SKM-1 (cell line): ENCODE measurements at regions not wholly inside any gene's neighbourhood (a gene's known extent, or its start where the extent isn't known, plus 50 kb on each side); places are given as distances from the start of the nearest gene placed in this dataset.
"Not testable (repeated sequence)": the region's sequence is repeated elsewhere in the genome, so short reads cannot be mapped to it uniquely, and the experiment has no call there.

Experiments
- DNase-seq: peaks from one replicate; lab custom pipeline; 2025; ENCODE audit not compliant: unreplicated experiment; lab: John Stamatoyannopoulos, UW

DNA sequence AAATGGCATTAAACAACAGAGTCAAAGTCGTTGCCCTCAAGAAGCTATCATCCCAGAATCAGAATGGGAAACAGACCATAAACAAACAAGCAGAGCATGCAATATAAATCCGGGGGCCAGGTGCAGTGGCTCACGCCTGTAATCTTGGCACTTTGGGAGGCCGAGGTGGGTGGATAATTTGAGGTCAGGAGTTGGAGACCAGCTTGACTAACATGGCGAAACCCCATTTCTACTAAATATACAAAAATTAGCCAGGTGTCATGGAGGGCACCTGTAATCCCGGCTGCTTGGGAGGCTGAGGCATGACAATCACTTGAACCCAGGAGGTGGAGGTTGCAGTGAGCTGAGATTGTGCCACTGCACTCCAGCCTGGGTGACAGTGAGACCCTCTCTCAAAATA is 249.8 kb downstream of the CYRIA start:
- not testable (repeated sequence) for DNase-seq

DNA sequence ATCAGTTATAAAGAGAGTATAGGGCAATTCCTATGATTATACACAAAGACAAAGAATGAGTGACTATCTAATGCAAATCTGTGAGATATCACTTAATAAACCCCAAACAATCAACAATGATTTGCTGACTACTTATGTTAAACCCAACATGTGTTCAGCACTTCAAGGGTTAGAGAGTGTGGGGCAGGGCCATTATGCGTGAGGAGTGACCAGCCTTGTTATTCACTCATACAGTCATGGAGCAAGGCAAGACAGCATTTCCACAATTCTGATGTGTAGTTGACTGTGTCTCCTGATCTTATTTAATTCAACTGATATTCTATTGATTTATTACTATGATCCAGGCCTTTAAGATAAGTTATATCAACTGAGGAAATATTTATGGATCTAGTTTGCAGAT is 251.7 kb downstream of the CYRIA start:
- DNase-seq, result no peak

DNA sequence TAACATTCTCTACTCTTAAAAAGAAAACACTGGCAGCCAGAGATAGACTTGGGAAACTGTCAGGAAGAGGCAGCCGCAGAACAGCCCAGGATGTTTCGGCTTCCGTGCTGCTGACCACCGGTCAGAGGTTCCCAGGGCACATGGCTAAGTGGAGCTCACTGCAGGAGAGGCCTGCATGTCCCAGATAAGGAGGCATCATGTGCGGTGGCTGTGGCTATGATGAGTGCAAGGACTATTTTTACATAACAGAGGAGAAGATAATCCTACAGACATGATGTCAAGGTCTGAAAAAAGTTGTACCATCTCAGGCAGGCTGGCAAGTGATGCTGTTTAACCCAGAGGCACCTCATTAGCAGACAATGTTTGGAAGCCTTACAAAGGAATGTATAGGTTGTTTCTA is 252.3 kb downstream of the CYRIA start:
- no peak for DNase-seq

DNA sequence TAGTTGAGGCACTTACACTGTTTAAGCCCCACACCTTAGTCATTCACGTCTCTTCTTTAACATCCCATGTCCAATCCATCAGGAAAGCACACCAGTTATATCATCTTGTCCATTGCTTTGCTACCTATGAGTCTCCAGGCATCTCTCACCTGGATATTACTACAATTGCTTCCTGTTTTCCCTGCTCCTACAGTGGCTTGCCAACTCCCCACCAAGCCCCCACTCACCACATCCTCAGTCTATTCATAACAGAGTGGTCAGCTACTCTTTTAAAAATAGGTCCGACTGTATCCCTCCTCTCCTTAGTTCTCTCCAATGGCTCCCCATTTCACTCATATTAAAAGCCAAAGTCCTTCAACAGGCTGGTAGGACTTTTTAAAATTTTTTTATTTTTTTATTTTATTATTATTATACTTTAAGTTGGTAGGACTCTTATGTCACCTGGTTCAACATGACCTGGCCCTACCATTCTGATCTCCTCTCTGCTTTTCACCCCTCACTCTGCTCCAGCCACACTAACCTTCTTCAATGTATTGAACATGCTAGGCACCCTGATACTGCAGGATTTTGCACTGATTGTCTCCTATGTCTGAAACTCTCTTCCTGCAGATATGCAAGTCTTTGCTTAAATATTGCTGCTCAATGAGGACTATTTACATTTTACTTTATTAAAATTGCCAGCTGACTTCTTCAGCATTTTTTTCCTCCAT is 253.2 kb downstream of the CYRIA start:
- DNase-seq, result no peak

DNA sequence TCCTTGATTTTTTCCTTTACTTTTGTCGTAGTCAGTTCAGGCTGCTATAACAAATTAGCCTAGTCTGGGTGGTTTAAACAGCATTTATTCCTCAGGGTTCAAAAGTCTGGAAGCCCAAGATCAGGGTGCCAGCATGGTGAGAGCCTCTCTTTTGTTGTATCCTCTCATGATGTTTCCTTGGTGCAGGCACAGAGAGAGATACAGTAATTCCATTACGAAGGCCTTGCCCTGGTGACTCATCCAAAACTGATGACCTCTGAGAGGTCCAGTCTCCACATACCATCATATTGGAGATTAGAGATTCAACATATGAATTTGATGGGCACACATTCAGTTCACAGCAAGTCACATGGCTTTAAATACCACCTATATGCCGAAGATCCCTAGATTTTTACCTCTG is 253.8 kb downstream of the CYRIA start:
- DNase-seq, result no peak

DNA sequence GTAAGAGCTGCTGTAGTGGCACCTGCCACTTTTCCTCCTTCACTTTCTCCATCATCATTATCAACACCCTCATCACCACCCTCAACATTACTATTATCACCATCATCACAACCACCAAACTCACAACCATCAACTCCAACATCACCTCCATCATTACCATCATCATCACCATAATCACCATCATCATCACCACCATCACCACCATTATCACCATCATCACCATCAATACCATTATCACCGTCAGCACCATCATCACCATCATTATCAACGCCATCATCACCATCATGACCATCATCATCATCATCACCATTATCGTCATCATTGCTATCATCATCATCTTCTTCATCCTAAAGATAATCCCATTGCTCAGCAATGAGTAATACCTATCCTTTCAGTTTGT is 255.8 kb downstream of the CYRIA start:
- DNase-seq, result no peak

DNA sequence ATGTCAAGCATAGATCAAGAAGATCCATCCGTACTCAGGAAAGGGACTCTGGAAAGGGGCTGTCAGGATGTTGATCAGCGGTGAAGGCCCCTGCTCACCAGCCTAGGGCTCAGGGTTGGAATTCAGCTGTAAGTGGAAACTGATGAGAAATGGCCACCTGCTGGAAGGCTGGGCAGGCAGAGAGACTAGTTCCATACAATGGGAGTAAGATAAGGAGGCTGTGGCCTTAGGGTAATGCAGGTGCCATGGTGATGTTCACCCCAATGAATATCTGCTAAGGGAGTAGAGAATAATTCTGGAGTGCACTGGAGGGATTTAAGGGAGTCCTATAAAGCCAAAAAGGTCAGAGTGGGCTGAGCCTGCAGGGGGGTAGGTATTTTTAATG is 256.6 kb downstream of the CYRIA start:
- DNase-seq, result no peak

DNA sequence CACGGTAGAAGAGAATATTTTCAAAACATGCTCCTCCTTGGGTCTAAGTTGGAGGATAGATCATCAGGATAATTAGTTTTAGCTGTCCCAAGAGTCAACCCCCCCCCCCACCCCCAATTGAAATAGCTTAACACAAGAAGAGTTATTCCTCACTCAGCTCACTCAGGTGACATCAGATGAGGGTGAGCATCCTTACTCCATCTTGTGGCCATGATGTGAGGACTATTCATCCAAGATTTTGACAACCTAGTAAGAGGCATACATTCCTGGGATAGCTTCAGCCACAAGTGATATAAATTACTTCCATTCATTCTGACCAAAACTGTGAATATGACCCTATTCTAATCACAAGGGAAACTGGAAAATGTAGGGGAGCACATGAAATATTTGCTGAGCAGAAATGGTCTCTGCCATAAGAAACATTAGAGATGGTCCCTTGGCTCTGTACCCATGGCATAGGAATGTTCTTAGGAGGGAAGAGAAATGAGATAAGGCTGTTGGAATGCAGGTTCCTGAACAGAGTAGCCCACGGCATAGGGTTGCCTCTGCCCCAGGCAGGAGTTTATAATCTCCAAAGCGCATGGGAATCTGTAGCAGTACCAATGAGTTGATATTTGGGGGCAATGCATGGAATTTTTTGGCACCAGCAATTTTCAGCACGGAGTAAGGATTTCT is 257.2 kb downstream of the CYRIA start:
- no peak for DNase-seq

DNA sequence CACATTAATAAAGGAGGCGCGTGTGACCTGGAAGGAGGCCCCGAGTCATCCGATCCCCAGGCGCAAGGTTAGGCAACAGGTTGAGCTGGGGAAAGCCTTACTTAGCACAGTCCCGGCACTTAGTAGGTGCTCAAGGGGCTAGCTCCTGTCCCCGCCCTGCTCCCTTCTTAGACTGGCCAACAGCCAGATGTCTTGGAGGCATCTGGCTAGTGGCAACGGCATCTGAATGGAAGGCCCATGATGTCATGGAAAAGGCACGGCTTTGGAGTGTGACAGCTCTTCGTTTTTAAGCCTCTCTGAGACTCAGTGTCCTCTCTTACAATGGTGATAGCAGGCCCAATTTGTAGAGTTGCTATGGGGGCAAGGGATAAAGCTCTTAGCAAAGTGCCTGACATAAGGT is 258.3 kb downstream of the CYRIA start:
- no peak for DNase-seq

DNA sequence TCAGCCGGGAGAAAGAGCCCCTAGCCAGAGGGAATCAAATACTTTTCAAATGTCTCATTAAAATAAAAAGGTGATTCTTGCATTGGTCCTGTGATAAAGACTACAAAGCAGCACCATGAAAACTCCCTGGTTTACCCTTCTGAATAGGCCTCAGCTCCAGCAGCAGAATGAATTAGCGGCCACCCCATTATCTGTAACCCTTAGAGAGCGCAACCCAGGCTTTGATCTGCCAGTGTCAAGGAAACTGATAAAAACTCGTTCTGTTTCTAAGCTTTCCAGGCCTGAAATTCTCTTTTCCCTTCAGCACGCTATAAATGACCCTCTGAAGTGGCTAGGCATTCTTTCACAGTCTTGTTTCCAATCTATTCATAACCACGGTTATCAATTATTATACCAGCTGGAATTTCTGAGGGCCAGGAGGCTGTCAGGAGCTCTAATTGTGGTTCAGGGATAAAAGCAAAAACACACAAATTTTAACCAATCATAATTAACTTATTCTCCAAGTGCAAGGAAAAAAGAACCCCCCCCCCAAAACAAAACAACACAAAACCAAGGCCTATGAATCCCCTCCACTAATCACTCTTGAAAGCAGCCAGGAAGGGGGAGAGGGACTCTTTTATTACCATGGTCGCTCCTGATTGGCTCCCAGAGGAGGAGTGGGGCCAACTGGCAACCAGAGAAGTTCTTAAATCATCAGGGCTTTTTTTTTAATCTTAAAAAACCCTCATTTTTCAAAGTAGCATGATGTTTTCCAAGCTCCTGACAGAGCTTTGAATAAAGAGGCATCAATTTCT is 258.9 kb downstream of the CYRIA start:
- DNase-seq, result no peak

DNA sequence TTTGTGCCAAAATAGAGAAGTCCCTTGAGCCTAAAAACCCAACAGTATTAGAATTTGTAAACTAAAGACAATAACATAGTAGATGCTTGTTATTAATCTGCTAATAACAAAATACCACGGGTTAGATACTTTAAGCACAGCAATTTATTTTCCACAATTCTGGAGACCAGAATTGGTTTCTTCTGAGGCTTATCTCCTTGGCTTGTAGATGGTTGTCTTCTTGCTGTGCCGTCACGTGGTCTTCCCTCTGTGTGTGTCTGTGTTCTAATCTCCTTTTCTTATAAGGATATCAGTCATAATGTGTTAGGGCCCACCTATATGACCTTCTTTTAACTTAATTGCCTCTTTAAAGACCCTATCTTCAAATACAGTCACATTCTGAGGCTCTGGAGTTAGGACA is 260.1 kb downstream of the CYRIA start:
- DNase-seq, result no peak

DNA sequence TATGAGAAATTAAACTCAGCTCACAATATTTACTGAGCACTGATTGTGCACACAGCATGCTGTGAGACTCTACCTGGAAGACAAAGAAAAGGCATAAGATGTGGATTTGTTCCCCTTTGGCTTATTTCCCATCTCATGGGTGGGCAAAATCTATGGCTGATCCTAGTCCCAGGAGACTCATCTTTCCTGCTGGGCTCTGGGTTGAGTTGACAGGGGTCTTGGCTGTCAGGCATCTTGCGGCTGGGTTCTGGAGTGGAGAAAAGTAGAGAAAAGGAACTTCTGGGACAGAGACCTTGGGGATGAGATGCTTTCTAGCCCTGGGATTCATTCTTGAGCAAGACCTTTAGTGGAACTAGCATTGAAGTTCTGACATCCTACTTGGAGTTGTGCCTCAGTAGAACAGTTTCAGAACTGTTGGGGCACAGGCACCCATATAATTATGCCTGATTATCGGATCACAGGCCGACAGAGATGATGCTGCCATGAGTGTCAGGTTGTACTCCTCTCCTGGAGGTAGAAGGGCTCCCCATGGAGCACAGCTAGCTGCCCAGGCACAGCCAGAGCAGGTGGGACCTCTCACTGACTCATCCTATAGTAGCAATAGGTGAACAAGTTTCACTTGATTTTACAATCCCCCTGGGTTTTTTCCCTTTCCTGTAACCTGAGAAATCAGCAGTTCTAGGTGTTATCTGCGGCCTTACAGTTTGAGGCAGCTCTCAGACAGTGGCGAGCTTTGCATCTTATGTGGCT is 260.9 kb downstream of the CYRIA start:
- no peak for DNase-seq

DNA sequence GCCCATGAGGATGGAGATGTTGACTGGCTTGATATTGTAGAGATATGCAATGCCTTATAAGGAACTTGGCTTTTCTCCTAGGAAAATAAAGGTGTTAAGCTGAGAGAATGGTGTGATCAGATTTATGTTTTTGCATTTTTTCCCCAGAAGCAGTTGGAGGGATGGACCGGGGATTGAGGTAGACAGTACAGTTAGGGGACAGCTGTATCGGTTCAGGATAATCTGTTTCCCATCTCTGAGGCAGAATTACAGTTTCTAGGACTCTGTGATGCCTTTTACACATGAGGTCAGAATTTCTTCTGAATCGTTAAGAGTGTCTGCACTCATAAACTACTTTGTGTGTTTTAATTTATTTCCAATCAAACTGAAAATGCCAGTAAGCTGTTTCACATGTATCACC is 261.5 kb downstream of the CYRIA start:
- no peak for DNase-seq

DNA sequence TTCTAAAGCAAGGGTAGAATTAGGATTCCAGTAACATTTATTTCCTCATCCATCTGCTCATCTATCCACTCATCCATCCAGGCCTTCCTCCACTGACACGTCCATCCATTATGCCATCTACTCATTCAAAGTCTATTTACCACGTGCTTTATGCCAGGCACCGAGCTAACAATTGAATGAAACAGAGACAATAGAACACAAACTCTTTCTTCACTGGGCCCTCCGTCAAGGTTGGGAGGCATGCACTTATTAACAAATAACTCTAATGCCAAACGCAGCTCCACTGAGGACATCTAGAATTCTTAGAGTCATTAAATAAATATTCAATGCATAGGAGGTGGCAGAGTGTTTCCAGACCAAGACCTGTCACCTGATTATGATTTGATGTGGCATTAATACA is 262.7 kb downstream of the CYRIA start:
- no peak for DNase-seq

DNA sequence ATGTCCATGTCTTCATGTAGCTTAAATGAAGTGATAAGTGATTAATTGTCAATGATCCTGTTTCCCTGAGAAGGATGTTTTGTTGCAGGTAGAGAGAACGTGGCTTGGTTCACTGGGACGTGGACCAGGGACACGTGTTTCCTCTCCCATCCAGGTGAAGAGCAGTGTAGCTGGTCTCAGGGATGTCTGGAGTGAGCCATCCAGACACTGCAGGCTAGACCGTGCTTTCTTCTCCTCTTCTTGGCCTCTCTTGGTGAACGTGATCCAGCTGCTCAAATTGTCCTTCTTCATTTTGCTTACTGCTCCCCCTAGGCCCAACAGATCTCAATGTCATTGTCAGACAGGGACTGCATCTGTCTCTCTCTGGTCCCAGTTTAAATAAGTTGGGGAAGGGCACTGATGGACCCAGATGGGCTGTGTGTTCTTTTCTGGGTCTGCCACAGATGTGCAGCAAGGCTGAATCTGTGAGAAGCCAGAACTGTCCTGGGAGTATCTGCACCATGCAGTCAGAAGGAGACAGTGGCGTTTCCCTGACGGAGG is 263.8 kb downstream of the CYRIA start:
- DNase-seq, result no peak

DNA sequence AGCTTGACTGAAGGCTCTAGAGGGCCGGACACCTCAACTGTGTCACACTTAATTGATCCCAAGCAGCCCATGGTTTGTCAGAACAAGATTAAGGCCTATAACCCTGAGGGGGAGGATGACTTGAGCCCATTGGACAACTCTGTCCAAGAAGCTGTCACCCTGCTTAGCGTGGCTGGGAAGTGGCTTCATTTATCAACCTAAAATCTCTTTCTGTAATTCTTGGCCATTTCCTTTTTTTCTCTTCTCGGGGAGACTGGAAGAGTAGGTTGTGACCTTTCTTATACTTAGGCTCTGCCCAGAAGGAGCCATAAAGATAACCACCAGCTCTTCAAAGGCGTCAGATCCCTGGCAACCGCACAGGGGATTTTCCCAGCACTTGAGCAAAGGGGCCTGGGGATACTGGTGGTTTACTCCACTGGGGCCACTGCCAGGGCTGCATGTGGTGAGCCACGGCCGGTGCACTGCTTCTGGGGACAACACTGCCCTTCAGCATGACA is 265.5 kb downstream of the CYRIA start:
- no peak for DNase-seq

DNA sequence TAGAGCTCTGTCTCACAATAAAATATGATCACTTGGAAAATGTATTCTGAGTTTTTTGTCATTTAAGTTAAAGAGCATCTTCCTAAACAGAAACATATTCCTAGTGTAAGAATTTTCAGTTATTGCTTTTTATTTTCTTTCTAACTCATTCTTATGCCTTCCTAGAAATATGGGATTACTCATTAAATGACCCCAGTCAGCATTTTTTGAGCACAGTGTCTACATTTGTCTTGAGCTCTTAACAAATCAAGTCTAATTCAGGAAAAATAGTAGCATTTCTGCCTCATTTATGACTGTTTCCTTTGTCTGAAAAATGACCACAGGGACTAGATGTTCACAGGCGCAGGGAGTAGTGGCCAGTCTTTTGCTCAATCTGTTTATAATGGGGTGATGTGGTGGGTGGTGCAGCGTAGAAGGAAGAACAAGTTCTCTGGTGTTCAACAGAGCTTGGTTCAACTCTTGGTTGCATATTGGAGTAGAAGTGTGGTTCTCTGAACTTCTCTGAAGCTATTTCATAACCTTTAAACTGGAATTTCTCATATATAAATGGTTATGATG is 267.1 kb downstream of the CYRIA start:
- no peak for DNase-seq

DNA sequence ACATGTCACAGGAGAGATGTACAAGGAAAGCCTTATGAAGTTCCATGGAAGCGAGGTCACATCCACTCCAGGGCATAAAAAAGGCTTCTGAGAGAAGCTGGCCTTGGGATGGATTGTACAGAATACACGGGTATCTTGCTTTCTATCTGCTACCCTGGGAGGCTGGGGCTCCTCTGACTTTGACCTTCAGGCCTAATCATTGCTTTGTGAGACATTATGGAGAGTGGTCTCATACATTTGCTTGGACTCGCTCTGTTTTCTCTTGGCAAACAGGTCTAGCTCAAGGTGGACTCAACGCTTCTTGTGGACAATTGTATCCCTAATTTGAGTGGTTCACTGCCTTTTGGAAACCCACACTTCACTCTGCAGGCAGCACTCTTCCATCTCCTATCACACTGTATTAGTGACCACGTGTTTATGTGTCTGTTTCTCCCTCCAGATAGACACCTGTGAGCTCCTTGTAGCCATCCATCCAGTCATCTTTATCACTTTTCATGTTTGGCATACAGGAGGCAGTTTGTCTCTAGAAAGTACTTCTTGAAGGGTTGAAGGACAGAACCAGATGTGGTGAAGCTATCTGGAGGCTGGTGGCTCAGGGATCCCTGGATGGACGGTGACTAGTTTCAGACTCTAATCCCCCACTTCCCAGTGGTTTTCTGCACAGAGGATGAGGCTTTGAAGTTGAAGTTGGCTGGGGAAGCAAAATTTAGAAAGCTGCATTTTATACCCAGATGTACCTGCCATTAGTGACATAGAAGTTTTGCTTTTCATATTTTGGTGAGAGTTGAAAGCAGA is 267.8 kb downstream of the CYRIA start:
- DNase-seq, result no peak

DNA sequence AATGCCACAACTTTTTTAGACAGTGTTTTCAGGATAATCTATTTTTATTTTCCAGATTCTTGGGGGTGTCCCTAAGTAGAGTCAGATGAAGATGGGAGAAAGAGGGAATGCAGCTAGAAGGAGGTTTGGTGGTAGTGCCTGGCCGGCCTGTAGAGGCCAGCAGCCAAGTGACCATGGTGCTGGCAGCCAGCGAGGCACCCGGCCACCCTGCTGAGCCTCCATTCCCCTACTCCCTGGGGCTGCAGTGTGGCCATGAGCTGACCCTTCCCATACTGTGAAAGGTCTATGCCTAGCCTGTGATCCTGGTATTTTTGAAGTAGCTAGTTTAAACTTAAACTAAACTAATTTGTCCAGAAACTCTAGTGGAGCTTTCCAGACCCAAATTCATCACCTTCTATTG is 268.6 kb downstream of the CYRIA start:
- DNase-seq, result no peak

DNA sequence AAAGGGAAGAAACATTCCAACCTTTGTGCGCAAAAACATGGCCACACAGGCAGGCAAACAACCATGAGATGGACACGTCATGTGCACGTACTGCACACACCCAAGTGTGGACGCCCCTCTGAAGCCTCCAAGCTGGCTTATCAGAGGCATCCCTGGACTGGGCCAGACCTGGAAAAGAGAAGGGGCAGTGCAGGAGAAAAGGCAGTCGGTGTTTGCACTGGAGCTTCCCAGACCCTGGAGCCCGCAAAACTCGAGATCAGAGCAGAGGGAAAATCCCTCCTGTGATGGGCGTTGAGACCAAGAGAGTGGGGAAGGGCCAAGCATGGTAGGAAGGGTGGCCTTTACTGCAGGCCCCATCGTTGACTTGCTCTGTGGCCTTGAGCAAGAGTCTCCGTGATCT is 269.5 kb downstream of the CYRIA start:
- no peak for DNase-seq
